IPS DF 4.7 (cell line): ENCODE measurements at regions not wholly inside any gene's neighbourhood (a gene's known extent, or its start where the extent isn't known, plus 50 kb on each side); places are given as distances from the start of the nearest gene placed in this dataset.
"Not testable (repeated sequence)": the region's sequence is repeated elsewhere in the genome, so short reads cannot be mapped to it uniquely, and the experiment has no call there.

ENCODE experiments used
- DNase-seq: peaks from one replicate; pipeline ENCODE4 v3.0.0-alpha.2; 2013; ENCODE audit warnings: low spot score; ENCODE audit errors: extremely low read depth

- DNase-seq, result not testable (repeated sequence)
Observed at GRCh38 chr20:26373066-26373465, 676.4 kb upstream of the ZNF337 start.

- no peak for DNase-seq
Observed at GRCh38 chr20:26354511-26354910, 657.9 kb upstream of the ZNF337 start.

GRCh38 chr20:26347396-26347795 lies 650.7 kb upstream of the ZNF337 start:
- no peak for DNase-seq

- DNase-seq, result not testable (repeated sequence)
Observed at GRCh38 chr20:26340460-26341065, 643.9 kb upstream of the ZNF337 start.

GRCh38 chr20:26324177-26324576 lies 627.5 kb upstream of the ZNF337 start:
- DNase-seq, result no peak

GRCh38 chr20:26315054-26315453 lies 618.4 kb upstream of the ZNF337 start:
- DNase-seq, result no peak

- not testable (repeated sequence) for DNase-seq
Observed at GRCh38 chr20:26309720-26310119, 613.1 kb upstream of the ZNF337 start.

GRCh38 chr20:26308961-26309360 lies 612.3 kb upstream of the ZNF337 start:
- no peak for DNase-seq

- no peak for DNase-seq
Observed at GRCh38 chr20:26295006-26295405, 598.4 kb upstream of the ZNF337 start.

GRCh38 chr20:26288379-26289061 lies 591.9 kb upstream of the ZNF337 start:
- DNase-seq, result not testable (repeated sequence)

GRCh38 chr20:26279238-26279637 lies 582.6 kb upstream of the ZNF337 start:
- DNase-seq, result no peak

- DNase-seq, result no peak
Observed at GRCh38 chr20:26277339-26277738, 580.7 kb upstream of the ZNF337 start.

- no peak for DNase-seq
Observed at GRCh38 chr20:26276554-26277210, 580.0 kb upstream of the ZNF337 start.

GRCh38 chr20:26268762-26269161 lies 572.1 kb upstream of the ZNF337 start:
- DNase-seq, result not testable (repeated sequence)

- DNase-seq, result not testable (repeated sequence)
Observed at GRCh38 chr20:26260925-26261324, 564.3 kb upstream of the ZNF337 start.

GRCh38 chr20:26252311-26252975 lies 555.8 kb upstream of the ZNF337 start:
- not testable (repeated sequence) for DNase-seq

- DNase-seq, result not testable (repeated sequence)
Observed at GRCh38 chr20:26251376-26251775, 554.7 kb upstream of the ZNF337 start.

GRCh38 chr20:26250249-26251114 lies 553.8 kb upstream of the ZNF337 start:
- DNase-seq, result not testable (repeated sequence)

GRCh38 chr20:26243731-26244130 lies 547.1 kb upstream of the ZNF337 start:
- DNase-seq, result no peak

GRCh38 chr20:26220609-26221008 lies 524.0 kb upstream of the ZNF337 start:
- DNase-seq, result not testable (repeated sequence)

GRCh38 chr20:26219546-26219945 lies 522.9 kb upstream of the ZNF337 start:
- not testable (repeated sequence) for DNase-seq
